ENCODE measurements at regions not wholly inside any gene's neighbourhood (a gene's known extent, or its start where the extent isn't known, plus 50 kb on each side); places are given as distances from the start of the nearest gene placed in this dataset.

DNA sequence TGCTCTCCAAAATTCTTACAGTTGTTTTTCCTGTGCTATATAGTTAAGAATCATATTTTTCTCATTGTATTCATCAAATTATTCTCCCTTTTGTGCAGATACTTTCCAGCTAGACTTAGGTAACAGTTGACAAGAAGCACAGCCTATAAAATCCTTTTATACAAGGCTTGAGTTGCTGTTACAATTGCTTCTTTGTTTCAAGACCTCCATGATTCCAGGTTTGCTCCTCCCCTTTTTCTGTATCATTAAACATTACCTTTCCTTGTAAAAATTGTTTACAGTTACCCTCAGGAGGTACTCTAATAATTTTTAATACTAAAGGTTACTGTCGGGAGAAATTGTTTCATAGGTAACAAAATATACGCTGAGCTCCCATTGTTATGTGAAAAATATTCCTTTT is 192.3 kb upstream of the GRID2 start:
- no peaks in the 10 kb centered on the region for H3K4me1 ChIP-seq (ENCODE audit: control insufficient read depth, insufficient read depth, low read length)
- intact Hi-C loops (cut with DNase I), result no loop called here
- no peaks in the 10 kb centered on the region for H3K9me3 ChIP-seq (ENCODE audit: control insufficient read depth, low read length)
- H3K27ac ChIP-seq (ENCODE audit: low read length), result no peak overlapping the region
- no peak overlapping the region for H3K4me3 ChIP-seq (ENCODE audit: low read length)
- ATAC-seq (no peak), DNase-seq (no peak)
- no peaks in the 10 kb centered on the region for H3K27me3 ChIP-seq (ENCODE audit: control insufficient read depth, insufficient read depth)
- WGBS, result 93% methylated on average over 2 of the region's 2 CpGs

DNA sequence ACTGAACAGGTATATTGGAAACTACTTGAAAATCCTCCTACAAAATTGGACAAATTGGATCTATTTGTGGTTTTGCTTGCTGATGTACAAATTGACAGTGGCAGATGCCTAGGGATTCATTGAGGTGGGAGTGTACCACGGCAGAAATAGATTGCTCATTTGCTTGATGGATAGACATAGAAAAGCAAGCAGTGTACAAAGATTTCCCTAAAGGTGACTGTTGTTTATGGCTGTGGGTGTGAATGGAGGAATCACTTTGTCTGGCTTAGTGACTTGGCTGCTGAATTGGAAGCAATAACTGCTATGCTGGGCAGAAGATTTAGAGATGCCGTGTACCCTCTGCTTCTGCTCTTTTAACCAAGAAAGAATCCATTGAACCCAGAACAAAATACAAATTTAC is 191.0 kb upstream of the GRID2 start:
- Histone ChIP-seq H3K27ac (ENCODE audit: low read length) (no peak overlapping the region), H3K4me1 (ENCODE audit: control insufficient read depth, insufficient read depth, low read length) (no peaks in the 10 kb centered on the region), H3K27me3 (ENCODE audit: control insufficient read depth, insufficient read depth) (no peaks in the 10 kb centered on the region), H3K4me3 (ENCODE audit: low read length) (no peak overlapping the region), H3K9me3 (ENCODE audit: control insufficient read depth, low read length) (no peaks in the 10 kb centered on the region)
- WGBS, result 90% methylated on average over 2 of the region's 2 CpGs
- intact Hi-C loops (cut with DNase I), result no loop called here
- ATAC-seq, result no peak
- no peak for DNase-seq

DNA sequence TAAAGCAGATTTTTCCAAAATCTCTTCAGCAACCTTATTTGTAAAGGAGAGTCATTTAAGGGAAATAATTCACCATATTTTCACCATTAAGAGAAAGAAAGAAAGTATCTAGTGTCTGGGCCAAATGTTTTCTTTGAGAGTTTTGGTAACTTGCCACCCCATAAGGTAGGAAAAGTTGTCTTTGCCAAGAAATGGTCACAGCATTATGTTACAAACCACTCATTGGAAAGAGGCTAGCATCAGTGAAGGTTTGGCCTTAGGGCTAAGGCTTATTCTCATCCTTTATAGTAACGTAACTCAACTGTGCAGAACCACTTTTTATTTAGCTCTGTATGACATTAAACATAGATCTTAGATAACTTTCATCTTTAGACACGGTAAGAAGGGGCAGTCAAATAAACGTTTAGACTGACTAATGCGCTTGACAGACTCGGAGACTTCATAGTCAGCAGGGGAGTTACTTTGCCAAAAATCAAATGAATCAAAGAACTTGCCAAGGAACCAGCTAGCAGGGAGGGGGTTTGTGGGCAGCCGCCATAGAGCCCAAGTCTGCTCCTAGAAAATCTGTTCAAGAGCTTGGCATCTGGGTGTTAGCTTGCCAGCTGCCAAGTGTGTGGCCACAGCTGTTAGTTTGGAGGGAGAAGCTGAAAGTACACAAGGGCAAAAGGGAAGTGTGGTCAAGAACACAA is 182.8 kb upstream of the GRID2 start:
- ATAC-seq (no peak), DNase-seq (no peak)
- intact Hi-C loops (cut with DNase I), result no loop called here
- Histone ChIP-seq H3K4me1 (ENCODE audit: control insufficient read depth, insufficient read depth, low read length) (no peaks in the 10 kb centered on the region), H3K27ac (ENCODE audit: low read length) (no peak overlapping the region), H3K27me3 (ENCODE audit: control insufficient read depth, insufficient read depth) (no peaks in the 10 kb centered on the region), H3K9me3 (ENCODE audit: control insufficient read depth, low read length) (no peaks in the 10 kb centered on the region), H3K4me3 (ENCODE audit: low read length) (no peak overlapping the region)
- 60% methylated on average over 6 of the region's 6 CpGs for WGBS

DNA sequence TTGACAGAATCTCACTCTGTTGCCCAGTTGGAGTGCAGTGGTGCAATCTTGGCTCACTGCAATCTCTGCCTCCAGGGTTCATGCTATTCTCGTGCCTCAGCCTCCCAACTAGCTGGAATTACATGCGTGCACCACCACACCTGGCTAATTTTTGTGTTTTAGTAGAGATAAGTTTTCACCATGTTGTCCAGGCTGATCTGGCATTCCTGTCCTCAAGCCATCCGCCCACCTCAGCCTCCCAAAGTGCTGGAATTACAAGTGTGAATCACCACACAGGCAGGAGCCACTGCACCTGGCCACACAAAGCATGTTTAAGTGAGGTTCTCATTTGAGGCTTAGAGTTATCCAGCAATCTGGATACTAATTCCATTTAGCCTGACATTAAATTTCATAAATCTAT is 180.9 kb upstream of the GRID2 start:
- Histone ChIP-seq H3K4me3 (ENCODE audit: low read length) (no peak overlapping the region), H3K27ac (ENCODE audit: low read length) (no peak overlapping the region), H3K27me3 (ENCODE audit: control insufficient read depth, insufficient read depth) (no peaks in the 10 kb centered on the region), H3K4me1 (ENCODE audit: control insufficient read depth, insufficient read depth, low read length) (no peaks in the 10 kb centered on the region), H3K9me3 (ENCODE audit: control insufficient read depth, low read length) (no peaks in the 10 kb centered on the region)
- ATAC-seq (no peak), DNase-seq (no peak)
- 81% methylated on average over 3 of the region's 3 CpGs for WGBS
- intact Hi-C loops (cut with DNase I), result no loop called here

DNA sequence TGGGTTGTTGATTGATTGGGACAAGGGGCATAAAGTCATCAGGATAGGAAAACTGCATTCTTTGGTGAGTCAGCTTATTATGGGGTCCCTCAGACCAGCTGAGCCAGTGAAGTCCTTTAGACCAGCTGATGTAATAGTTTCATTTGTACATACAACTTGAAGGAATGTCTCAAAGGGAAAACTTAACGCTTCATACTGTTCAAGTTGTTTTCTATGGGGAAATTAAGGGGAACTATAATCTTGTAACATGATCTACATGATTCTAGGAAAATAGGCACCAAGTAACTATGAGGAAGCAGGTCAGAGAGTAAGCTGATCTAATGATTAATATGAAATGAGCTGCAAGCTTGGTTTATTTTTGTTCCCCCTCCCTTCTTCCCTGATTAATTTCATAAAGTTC is 175.1 kb upstream of the GRID2 start:
- WGBS, result 80% methylated on average over 1 of the region's 1 CpG
- no peaks in the 10 kb centered on the region for H3K4me1 ChIP-seq (ENCODE audit: control insufficient read depth, insufficient read depth, low read length)
- no peaks in the 10 kb centered on the region for H3K27me3 ChIP-seq (ENCODE audit: control insufficient read depth, insufficient read depth)
- no peak for DNase-seq
- H3K9me3 ChIP-seq (ENCODE audit: control insufficient read depth, low read length), result no peaks in the 10 kb centered on the region
- intact Hi-C loops (cut with DNase I), result no loop called here
- no peak for ATAC-seq
- no peak overlapping the region for H3K4me3 ChIP-seq (ENCODE audit: low read length)
- no peak overlapping the region for H3K27ac ChIP-seq (ENCODE audit: low read length)

DNA sequence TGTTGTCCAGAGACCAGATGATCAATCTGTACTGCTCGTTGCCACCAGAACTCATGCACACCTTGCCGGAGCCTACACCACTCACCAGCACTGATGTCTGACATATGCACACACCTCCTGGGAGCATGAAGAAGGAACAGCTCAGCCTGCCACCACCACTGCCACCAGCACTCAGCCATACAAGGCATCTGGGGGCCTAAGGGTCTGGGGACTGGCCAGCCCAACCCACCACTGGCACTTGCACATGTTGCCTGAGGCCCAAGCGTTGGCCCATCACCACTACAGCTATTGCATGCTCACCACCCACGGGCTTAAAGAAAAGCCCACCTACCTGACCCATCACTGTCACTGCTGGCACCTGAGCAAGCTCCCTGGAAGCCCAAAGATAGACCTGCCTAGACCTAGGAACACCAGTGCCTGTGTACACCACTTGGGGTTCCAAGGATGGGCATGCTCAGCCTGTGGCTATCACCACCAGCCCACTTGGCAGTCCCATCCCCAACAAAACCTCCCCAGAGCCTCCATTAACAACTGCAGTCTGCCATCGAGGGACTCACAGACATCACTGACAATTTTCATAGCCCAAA is 174.3 kb upstream of the GRID2 start:
- 74% methylated on average over 5 of the region's 5 CpGs for WGBS
- DNase-seq, result no peak
- Histone ChIP-seq H3K4me3 (ENCODE audit: low read length) (no peak overlapping the region), H3K4me1 (ENCODE audit: control insufficient read depth, insufficient read depth, low read length) (no peaks in the 10 kb centered on the region), H3K27ac (ENCODE audit: low read length) (no peak overlapping the region), H3K9me3 (ENCODE audit: control insufficient read depth, low read length) (no peaks in the 10 kb centered on the region), H3K27me3 (ENCODE audit: control insufficient read depth, insufficient read depth) (no peaks in the 10 kb centered on the region)
- no peak for ATAC-seq
- intact Hi-C loops (cut with DNase I), result no loop called here

DNA sequence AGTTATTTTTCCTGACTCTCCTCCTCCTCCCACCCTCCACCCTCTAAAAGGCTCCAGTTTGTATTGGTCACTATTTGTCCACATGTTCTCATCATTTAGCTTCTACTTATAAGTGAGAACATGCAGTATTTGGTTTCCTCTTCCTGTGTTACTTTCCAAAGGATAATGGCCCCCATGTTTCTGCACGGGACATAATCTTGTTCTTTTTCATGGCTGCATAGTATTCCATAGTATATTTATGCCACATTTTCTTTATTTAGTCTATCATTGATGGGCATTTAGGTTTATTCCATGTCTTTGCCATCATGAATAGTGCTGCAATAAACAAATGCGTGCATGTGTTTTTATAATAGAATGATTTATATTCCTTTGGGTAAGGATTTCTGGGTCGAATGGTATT is 167.3 kb upstream of the GRID2 start:
- Histone ChIP-seq H3K27ac (ENCODE audit: low read length) (no peak overlapping the region), H3K27me3 (ENCODE audit: control insufficient read depth, insufficient read depth) (no peaks in the 10 kb centered on the region), H3K9me3 (ENCODE audit: control insufficient read depth, low read length) (no peaks in the 10 kb centered on the region), H3K4me3 (ENCODE audit: low read length) (no peak overlapping the region), H3K4me1 (ENCODE audit: control insufficient read depth, insufficient read depth, low read length) (no peaks in the 10 kb centered on the region)
- no peak for DNase-seq
- WGBS, result 89% methylated on average over 3 of the region's 3 CpGs
- intact Hi-C loops (cut with DNase I), result no loop called here
- no peak for ATAC-seq

DNA sequence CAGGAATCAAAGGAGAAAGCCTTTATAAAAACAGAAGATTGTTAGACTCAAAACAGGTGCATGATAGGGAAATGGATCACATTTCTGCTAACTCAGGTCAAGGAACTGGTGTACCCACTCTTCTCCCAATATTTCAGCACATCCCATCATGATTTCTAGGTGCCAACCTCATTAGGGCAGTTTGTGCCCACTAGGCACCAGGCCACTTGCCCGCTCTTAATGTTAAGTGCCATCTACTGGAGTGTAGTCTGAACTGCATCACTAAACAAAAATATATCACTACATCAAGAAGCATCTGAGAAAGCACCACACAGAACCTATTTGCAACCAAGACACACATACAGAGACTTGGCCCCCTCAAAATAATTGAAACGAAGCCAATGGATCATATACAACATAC is 140.4 kb upstream of the GRID2 start:
- H3K9me3 ChIP-seq (ENCODE audit: control insufficient read depth, low read length), result peaks cover 3% of the 10 kb centered on the region
- DNase-seq (no peak), ATAC-seq (no peak)
- WGBS, result 78% methylated on average over 2 of the region's 2 CpGs
- no peaks in the 10 kb centered on the region for H3K27me3 ChIP-seq (ENCODE audit: control insufficient read depth, insufficient read depth)
- H3K4me3 ChIP-seq (ENCODE audit: low read length), result no peak overlapping the region
- no peaks in the 10 kb centered on the region for H3K4me1 ChIP-seq (ENCODE audit: control insufficient read depth, insufficient read depth, low read length)
- H3K27ac ChIP-seq (ENCODE audit: low read length), result no peak overlapping the region
- intact Hi-C loops (cut with DNase I), result no loop called here

DNA sequence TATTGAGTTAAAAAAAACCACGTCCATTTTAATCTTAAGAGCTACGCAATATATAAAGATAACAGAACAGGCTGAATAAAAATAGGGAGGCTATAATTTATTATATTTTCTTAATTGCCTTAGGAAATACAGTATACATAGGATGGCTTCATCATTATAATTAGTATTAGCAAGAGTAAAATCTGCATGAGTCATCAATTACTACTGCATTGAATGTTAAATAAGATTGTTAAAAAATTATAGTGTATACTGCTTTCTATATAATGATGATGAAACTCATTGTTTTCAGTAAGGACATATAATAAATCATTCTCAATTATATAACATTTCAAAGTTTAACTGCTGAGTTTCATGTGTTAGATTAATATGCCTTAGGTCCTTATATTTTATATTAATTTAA is 133.4 kb upstream of the GRID2 start:
- Histone ChIP-seq H3K9me3 (ENCODE audit: control insufficient read depth, low read length) (no peaks in the 10 kb centered on the region), H3K4me1 (ENCODE audit: control insufficient read depth, insufficient read depth, low read length) (no peaks in the 10 kb centered on the region), H3K27me3 (ENCODE audit: control insufficient read depth, insufficient read depth) (no peaks in the 10 kb centered on the region), H3K27ac (ENCODE audit: low read length) (no peak overlapping the region), H3K4me3 (ENCODE audit: low read length) (no peak overlapping the region)
- no peak for ATAC-seq
- no peak for DNase-seq
- intact Hi-C loops (cut with DNase I), result no loop called here
- 58% methylated on average over 2 of the region's 2 CpGs for WGBS

DNA sequence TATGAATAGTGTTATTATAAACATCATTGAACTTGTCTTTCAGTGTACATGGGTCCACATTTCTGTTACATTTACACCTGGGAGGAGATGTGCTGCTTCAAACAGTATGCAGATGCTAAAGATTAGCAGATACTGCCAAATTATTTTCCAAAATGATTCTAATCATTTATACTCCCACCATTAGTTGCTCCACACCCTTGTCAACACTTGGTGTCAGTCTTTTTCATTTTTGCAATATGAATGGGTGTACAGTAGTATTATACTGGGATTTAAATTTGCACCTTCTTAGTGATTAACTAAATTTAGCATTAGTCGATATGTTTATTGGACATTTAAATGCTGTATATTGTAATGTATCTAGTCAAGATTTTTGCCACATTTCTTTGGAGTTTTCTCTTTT is 131.6 kb upstream of the GRID2 start:
- intact Hi-C loops (cut with DNase I), result no loop called here
- 89% methylated on average over 1 of the region's 1 CpG for WGBS
- Histone ChIP-seq H3K4me3 (ENCODE audit: low read length) (no peak overlapping the region), H3K27ac (ENCODE audit: low read length) (no peak overlapping the region), H3K27me3 (ENCODE audit: control insufficient read depth, insufficient read depth) (no peaks in the 10 kb centered on the region), H3K9me3 (ENCODE audit: control insufficient read depth, low read length) (no peaks in the 10 kb centered on the region), H3K4me1 (ENCODE audit: control insufficient read depth, insufficient read depth, low read length) (no peaks in the 10 kb centered on the region)
- ATAC-seq, result no peak
- no peak for DNase-seq

DNA sequence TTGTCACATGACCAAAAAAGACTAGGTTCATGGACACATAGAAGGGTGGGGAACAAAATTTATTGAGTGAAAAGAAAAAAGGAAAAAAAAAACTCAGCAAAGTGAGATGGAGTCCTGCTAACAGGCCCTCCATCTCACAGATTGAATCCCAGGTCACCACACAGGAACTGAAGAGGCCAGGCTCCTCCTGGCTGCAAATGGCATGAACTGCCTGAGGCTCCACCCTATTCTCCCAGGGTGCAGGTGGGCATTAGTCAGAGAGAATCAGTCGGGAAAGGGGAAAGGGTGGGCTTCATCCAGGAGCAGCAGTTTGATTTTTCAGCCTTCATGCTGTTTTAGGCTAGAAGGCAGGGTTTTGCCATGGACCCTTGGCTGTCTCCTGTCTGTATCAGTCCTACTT is 128.5 kb upstream of the GRID2 start:
- no peaks in the 10 kb centered on the region for H3K4me1 ChIP-seq (ENCODE audit: control insufficient read depth, insufficient read depth, low read length)
- H3K27me3 ChIP-seq (ENCODE audit: control insufficient read depth, insufficient read depth), result no peaks in the 10 kb centered on the region
- DNase-seq, result no peak
- intact Hi-C loops (cut with DNase I), result no loop called here
- 55% methylated on average over 1 of the region's 1 CpG for WGBS
- no peak overlapping the region for H3K27ac ChIP-seq (ENCODE audit: low read length)
- no peak overlapping the region for H3K4me3 ChIP-seq (ENCODE audit: low read length)
- ATAC-seq, result no peak
- H3K9me3 ChIP-seq (ENCODE audit: control insufficient read depth, low read length), result no peaks in the 10 kb centered on the region

All from right cardiac atrium (tissue), 5 donors.